OCI-LY1 (cell line): ENCODE measurements at regions not wholly inside any gene's neighbourhood (a gene's known extent, or its start where the extent isn't known, plus 50 kb on each side); places are given as distances from the start of the nearest gene placed in this dataset.

Experiments used
- CTCF ChIP-seq: fragments of 200-600 bp; sonication (generic), shearing (Covaris generic); IDR thresholded peaks from 2 replicates; pipeline ENCODE4 v1.5.1; 2017; ENCODE audit warnings: mild to moderate bottlenecking, antibody characterized with exemption, low read length, moderate library complexity, mixed read lengths
- EZH2 ChIP-seq: fragments of 200-600 bp; sonication (generic), shearing (Covaris generic); IDR thresholded peaks from 2 replicates; pipeline ENCODE4 v1.8.0; 2017; ENCODE audit warnings: borderline replicate concordance, mixed run types, mild to moderate bottlenecking, antibody characterized with exemption, low read length, moderate library complexity, mixed read lengths

- TF ChIP-seq CTCF, result no peak
- no peak for TF ChIP-seq EZH2
These were observed 79.5 kb upstream of the ATXN1 start for GRCh38 chr6:16840725-16841124.
